ENCODE measurements at regions not wholly inside any gene's neighbourhood (a gene's known extent, or its start where the extent isn't known, plus 50 kb on each side); places are given as distances from the start of the nearest gene placed in this dataset.

DNA sequence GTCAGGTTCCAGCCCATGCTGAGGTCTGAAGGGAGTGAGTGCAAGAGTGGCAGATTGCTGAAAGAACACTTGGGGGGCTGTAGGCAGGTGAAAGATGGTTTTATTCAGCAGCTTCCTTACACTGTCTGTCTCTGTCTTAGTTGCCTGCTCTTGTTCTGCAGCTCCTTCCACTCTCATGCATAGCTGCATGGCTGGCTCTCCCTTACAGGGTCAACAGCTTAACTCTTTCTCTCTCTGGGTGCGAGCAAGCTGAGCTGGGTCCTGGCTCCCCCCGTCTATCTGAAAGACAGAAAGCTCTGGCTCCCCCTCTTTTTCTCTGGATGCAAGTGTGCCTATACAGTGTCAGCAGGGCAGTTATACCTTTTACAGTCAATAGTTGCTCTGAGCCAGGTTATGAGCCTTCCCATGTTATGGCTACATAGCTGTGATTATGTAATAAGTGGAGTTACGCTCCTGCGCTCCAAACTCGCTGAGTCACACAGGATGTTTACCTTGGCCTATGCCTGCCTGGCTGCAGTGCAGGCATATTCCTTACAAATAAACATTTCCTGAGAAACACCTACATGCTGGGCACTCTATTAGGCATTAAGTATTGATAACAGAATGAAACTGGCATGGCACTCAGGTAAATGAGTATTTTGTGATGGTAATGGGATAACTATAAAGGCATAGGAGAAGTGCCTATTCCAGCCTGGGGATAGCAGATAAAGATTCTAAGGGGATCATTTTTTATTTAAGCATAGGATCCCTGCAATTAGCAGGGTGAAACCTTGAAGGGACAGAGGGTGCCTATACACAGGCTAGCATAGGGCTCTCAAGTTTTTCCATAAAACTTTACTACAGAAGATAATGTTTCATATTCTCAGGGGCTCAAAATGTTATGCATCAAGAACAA lies 826.9 kb upstream of the PCDH9 start:
- TF ChIP-seq, protein P1, sequence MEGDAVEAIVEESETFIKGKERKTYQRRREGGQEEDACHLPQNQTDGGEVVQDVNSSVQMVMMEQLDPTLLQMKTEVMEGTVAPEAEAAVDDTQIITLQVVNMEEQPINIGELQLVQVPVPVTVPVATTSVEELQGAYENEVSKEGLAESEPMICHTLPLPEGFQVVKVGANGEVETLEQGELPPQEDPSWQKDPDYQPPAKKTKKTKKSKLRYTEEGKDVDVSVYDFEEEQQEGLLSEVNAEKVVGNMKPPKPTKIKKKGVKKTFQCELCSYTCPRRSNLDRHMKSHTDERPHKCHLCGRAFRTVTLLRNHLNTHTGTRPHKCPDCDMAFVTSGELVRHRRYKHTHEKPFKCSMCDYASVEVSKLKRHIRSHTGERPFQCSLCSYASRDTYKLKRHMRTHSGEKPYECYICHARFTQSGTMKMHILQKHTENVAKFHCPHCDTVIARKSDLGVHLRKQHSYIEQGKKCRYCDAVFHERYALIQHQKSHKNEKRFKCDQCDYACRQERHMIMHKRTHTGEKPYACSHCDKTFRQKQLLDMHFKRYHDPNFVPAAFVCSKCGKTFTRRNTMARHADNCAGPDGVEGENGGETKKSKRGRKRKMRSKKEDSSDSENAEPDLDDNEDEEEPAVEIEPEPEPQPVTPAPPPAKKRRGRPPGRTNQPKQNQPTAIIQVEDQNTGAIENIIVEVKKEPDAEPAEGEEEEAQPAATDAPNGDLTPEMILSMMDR (IDR thresholded peaks at IDR 0.05; ENCODE audit: insufficient read depth, low read length) = no peak
- TF ChIP-seq, protein P2, sequence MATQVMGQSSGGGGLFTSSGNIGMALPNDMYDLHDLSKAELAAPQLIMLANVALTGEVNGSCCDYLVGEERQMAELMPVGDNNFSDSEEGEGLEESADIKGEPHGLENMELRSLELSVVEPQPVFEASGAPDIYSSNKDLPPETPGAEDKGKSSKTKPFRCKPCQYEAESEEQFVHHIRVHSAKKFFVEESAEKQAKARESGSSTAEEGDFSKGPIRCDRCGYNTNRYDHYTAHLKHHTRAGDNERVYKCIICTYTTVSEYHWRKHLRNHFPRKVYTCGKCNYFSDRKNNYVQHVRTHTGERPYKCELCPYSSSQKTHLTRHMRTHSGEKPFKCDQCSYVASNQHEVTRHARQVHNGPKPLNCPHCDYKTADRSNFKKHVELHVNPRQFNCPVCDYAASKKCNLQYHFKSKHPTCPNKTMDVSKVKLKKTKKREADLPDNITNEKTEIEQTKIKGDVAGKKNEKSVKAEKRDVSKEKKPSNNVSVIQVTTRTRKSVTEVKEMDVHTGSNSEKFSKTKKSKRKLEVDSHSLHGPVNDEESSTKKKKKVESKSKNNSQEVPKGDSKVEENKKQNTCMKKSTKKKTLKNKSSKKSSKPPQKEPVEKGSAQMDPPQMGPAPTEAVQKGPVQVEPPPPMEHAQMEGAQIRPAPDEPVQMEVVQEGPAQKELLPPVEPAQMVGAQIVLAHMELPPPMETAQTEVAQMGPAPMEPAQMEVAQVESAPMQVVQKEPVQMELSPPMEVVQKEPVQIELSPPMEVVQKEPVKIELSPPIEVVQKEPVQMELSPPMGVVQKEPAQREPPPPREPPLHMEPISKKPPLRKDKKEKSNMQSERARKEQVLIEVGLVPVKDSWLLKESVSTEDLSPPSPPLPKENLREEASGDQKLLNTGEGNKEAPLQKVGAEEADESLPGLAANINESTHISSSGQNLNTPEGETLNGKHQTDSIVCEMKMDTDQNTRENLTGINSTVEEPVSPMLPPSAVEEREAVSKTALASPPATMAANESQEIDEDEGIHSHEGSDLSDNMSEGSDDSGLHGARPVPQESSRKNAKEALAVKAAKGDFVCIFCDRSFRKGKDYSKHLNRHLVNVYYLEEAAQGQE (IDR thresholded peaks at IDR 0.05; ENCODE audit: insufficient replicate concordance, low read depth) = no peak
- no peak for TF ChIP-seq POLR2AphosphoS5 (IDR thresholded peaks at IDR 0.05; ENCODE audit: low read depth)

Data from HL-60 (cell line).